ENCODE measurements at regions not wholly inside any gene's neighbourhood (a gene's known extent, or its start where the extent isn't known, plus 50 kb on each side); places are given as distances from the start of the nearest gene placed in this dataset.
"Not testable (repeated sequence)": the region's sequence is repeated elsewhere in the genome, so short reads cannot be mapped to it uniquely, and the experiment has no call there.

- DNase-seq (ENCODE audit: extremely low read depth, low read depth), result no peak
- no peak for TF ChIP-seq CTCF (IDR thresholded peaks at IDR 0.05; ENCODE audit: low read depth, low read length)
Observed at GRCh38 chr5:53291528-53291927, 182.0 kb upstream of the MOCS2 start.

- no peak for TF ChIP-seq CTCF (IDR thresholded peaks at IDR 0.05; ENCODE audit: low read depth, low read length)
Observed at GRCh38 chr5:53298841-53299240, 181.6 kb upstream of the FST start.

GRCh38 chr5:53302529-53302928 lies 177.9 kb upstream of the FST start:
- peak; percentile 72 for DNase-seq (ENCODE audit: extremely low read depth, low read depth)
- no peak for TF ChIP-seq CTCF (IDR thresholded peaks at IDR 0.05; ENCODE audit: low read depth, low read length)

More at GRCh38 chr5:53298841-53299240, 181.6 kb upstream of the FST start:
- no peak for DNase-seq (ENCODE audit: extremely low read depth, low read depth)

GRCh38 chr5:53303105-53303504 lies 177.3 kb upstream of the FST start:
- DNase-seq (ENCODE audit: extremely low read depth, low read depth), result no peak
- TF ChIP-seq CTCF (IDR thresholded peaks at IDR 0.05; ENCODE audit: low read depth, low read length), result no peak

GRCh38 chr5:53305316-53305715 lies 175.1 kb upstream of the FST start:
- not testable (repeated sequence) for DNase-seq (ENCODE audit: extremely low read depth, low read depth)

GRCh38 chr5:53309653-53310052 lies 170.8 kb upstream of the FST start:
- DNase-seq (ENCODE audit: extremely low read depth, low read depth), result no peak
- no peak for TF ChIP-seq CTCF (IDR thresholded peaks at IDR 0.05; ENCODE audit: low read depth, low read length)

GRCh38 chr5:53311681-53312080 lies 168.7 kb upstream of the FST start:
- DNase-seq (ENCODE audit: extremely low read depth, low read depth), result no peak
- no peak for TF ChIP-seq CTCF (IDR thresholded peaks at IDR 0.05; ENCODE audit: low read depth, low read length)

- no peak for TF ChIP-seq CTCF (IDR thresholded peaks at IDR 0.05; ENCODE audit: low read depth, low read length)
- DNase-seq (ENCODE audit: extremely low read depth, low read depth), result no peak
Observed at GRCh38 chr5:53313145-53313544, 167.3 kb upstream of the FST start.

Data from AG09319 (cell line).